BLaER1 treated with 17β-estradiol and CSF1 and Interleukin-3, amounts not matched to agents 10 nM and 100 nM (cell line): ENCODE measurements at regions not wholly inside any gene's neighbourhood (a gene's known extent, or its start where the extent isn't known, plus 50 kb on each side); places are given as distances from the start of the nearest gene placed in this dataset.

Experiments used
- H3K27ac ChIP-seq, 11 experiments: shearing (Covaris generic); formaldehyde crosslinking; 2 replicates each; pipeline ENCODE4 v1.8.1; 2022
- H3K27me3 ChIP-seq, 11 experiments: shearing (Covaris generic); formaldehyde crosslinking; 2 replicates each; pipeline ENCODE4 v1.8.1; 2022
- H3K36me3 ChIP-seq, 11 experiments: shearing (Covaris generic); formaldehyde crosslinking; 2 replicates each; pipeline ENCODE4 v1.8.1; 2022
- H3K4me1 ChIP-seq, 10 experiments: shearing (Covaris generic); formaldehyde crosslinking; 2 replicates each; pipeline ENCODE4 v1.8.1; 2022
- H3K4me2 ChIP-seq, 11 experiments: shearing (Covaris generic); formaldehyde crosslinking; 2 replicates each; pipeline ENCODE4 v1.8.1; 2022
- H3K4me3 ChIP-seq, 10 experiments: shearing (Covaris generic); formaldehyde crosslinking; 2 replicates each; pipeline ENCODE4 v1.8.1; 2022
- H3K9ac ChIP-seq, 11 experiments: shearing (Covaris generic); formaldehyde crosslinking; 2 replicates each; pipeline ENCODE4 v1.8.1; 2022
- H3K9me3 ChIP-seq, 11 experiments: shearing (Covaris generic); formaldehyde crosslinking; replicated peaks in 1 of 11; 2 replicates each; pipeline ENCODE4 v1.8.1; 2022
- H4K20me1 ChIP-seq, 11 experiments: shearing (Covaris generic); formaldehyde crosslinking; 2 replicates each; pipeline ENCODE4 v1.8.1; 2022
- Cebpa-rat ChIP-seq, 11 experiments: shearing (Covaris generic); IDR thresholded peaks; 2 replicates each; pipeline ENCODE4 v1.8.1; 2022

DNA sequence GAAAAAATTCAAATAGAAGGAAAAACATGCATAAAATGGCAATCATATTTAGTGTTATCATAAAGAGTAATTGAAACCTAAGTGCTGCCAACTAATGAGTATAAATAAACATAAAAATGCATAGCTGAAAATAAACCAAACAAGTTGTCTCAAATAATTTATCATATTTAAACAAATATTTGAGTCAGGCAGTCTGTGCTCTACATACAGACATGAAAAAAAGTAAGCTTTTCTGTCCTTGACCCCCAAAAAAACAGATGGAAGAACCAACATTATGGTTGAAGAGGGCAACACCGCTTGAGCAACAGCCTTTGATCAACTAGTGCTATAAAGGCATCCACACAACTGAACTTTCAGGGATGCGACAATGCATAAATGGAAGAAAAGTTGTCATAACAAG is 735.1 kb upstream of the MIR17HG start:
- Histone ChIP-seq H3K4me2 (no peak overlapping the region), H3K36me3 (no peaks in the 10 kb centered on the region), H3K27ac (no peak overlapping the region), H3K9me3 (peaks cover 0 to 28% (median 6%) of the 10 kb centered on the region in 11 experiments; a peak in 6 of 22 replicates), H3K9ac (no peak overlapping the region), H3K27me3 (no peaks in the 10 kb centered on the region), H3K4me3 (no peak overlapping the region), H4K20me1 (no peaks in the 10 kb centered on the region), H3K4me1 (no peaks in the 10 kb centered on the region)
- no peak for TF ChIP-seq Cebpa-rat (IDR thresholded peaks at IDR 0.05)

DNA sequence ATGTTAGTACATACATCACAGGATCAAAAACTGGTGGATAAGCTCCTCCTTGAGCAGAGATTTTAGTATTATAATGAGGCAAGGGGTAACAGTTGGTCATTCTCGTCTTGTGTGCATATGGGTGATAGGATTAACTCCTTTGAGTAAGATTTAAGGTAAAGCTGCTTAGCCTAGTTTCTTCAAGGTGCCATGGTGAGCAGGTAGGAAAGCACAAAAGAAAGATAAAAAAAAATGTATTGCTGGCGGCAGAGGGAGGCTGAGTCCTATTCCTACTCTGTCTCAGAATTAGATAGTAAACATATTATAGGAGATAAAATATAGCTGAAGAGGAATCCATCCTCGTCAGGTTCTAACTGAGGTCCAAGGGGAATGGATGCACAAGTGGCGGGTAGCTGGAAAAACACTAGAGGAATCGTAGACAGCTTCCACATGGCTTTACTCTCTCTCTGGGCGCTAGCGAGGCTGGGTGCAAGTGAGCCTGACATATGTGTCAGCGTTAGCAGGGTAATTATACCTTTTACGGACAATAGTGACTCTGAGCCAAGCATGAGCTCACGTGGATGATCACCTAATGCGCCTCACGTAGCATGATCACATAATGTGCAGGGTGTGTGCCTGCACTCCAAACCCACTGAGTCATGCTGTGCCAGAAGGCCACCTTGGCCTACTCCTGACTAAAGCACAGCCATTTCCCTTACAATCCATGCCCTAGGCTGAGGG is 734.3 kb upstream of the MIR17HG start:
- Histone ChIP-seq H3K36me3 (no peaks in the 10 kb centered on the region), H3K9ac (no peak overlapping the region), H3K9me3 (peaks cover 0 to 36% (median 14%) of the 10 kb centered on the region in 11 experiments; a peak in 15 of 22 replicates), H3K4me2 (no peak overlapping the region), H4K20me1 (no peaks in the 10 kb centered on the region), H3K27ac (no peak overlapping the region), H3K4me3 (no peak overlapping the region), H3K4me1 (no peaks in the 10 kb centered on the region), H3K27me3 (no peaks in the 10 kb centered on the region)
- TF ChIP-seq Cebpa-rat (IDR thresholded peaks at IDR 0.05) = no peak

DNA sequence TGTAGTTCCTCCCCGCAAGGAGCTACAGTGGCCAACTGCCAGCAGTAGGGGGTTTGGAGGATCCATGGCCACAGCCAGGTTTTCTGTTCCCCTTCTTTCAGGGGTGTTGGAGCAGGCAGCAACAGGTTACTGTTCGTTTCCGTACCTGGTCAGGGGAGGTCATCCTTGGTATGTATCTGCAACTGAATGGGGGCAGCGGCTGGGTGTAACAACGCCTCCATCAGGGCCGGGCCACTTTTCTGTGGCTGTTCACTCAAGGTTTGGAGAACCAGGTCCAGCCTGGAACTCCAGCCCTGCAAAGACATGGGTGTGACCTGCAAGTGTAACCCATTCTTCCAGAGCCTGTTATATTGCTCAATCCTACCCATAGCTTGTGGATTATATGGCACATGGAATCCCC is 732.3 kb upstream of the MIR17HG start:
- no peak overlapping the region for H3K9ac ChIP-seq
- no peaks in the 10 kb centered on the region for H3K4me1 ChIP-seq
- H3K4me2 ChIP-seq = no peak overlapping the region
- no peak overlapping the region for H3K4me3 ChIP-seq
- no peak for TF ChIP-seq Cebpa-rat (IDR thresholded peaks at IDR 0.05)
- peaks cover 0 to 39% (median 18%) of the 10 kb centered on the region in 11 experiments; a peak in 15 of 22 replicates for H3K9me3 ChIP-seq
- no peaks in the 10 kb centered on the region for H4K20me1 ChIP-seq
- no peaks in the 10 kb centered on the region for H3K36me3 ChIP-seq
- H3K27ac ChIP-seq = no peak overlapping the region
- no peaks in the 10 kb centered on the region for H3K27me3 ChIP-seq

DNA sequence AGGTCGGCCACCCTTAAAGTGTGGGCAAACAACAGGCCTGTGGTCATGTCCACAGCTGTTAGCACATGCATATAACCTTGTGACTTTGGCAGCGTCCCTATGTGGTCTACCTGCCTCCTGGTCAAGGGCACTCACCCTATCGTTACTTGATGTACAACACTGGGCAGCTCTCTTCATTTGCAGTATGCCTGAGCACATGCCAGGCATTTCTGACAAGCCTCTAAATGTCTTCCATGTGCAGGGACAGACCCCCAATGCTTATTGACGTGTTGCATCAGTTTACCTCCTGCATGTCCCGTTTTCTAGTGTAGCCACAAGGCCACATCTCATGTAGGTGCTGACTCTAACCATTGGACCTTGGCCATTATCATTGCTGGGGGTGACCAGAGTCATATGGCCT is 731.7 kb upstream of the MIR17HG start:
- no peak for TF ChIP-seq Cebpa-rat (IDR thresholded peaks at IDR 0.05)
- Histone ChIP-seq H3K4me2 (no peak overlapping the region), H3K4me1 (no peaks in the 10 kb centered on the region), H3K4me3 (no peak overlapping the region), H3K9me3 (peaks cover 0 to 39% (median 18%) of the 10 kb centered on the region in 11 experiments; a peak in 15 of 22 replicates), H4K20me1 (no peaks in the 10 kb centered on the region), H3K36me3 (no peaks in the 10 kb centered on the region), H3K27ac (no peak overlapping the region), H3K9ac (no peak overlapping the region), H3K27me3 (no peaks in the 10 kb centered on the region)

DNA sequence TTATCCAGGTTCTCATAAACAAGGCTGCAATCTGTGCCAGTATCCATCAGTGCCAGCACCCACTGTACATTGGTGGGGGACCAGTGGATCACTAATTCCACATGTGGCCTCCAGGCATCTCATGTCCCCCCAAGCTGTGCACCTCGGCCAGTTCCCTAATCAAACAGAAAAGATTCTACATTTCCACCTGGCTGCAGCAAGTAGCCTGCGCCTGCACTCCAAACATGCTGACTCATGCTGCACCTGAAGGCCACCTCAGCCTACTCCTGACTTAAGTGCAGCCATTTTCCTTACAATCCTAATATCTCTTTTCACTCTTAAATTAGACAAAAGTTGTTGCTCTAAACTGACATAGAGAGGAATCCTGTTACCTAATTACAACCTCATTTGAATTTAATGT is 729.4 kb upstream of the MIR17HG start:
- H3K4me3 ChIP-seq = no peak overlapping the region
- no peak overlapping the region for H3K4me2 ChIP-seq

DNA sequence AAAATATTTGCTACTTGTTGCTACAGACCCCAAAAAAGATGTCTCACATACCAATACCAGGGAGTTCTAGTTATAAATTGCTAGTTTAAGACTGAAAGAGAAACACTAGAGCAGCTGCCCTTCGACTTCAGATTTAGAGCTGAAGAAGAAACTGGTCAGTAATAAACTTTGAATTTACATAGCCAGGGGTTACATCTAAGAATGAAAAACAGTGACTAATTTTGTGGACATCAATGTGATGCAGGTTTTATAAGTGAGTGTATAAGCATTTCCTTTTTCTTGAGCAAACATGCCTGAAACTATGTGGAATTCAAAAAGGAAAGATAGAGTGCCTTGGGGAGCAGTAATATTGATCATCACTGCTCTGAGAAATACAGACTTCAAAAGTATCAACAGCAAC is 724.9 kb upstream of the MIR17HG start:
- no peaks in the 10 kb centered on the region for H3K27me3 ChIP-seq
- peaks cover 0 to 14% (median 10%) of the 10 kb centered on the region in 11 experiments; a peak in 14 of 22 replicates for H3K9me3 ChIP-seq
- no peaks in the 10 kb centered on the region for H3K4me1 ChIP-seq
- H3K36me3 ChIP-seq = no peaks in the 10 kb centered on the region
- H3K9ac ChIP-seq = no peak overlapping the region
- H3K4me2 ChIP-seq = no peak overlapping the region
- H3K27ac ChIP-seq = no peak overlapping the region
- H4K20me1 ChIP-seq = no peaks in the 10 kb centered on the region
- TF ChIP-seq Cebpa-rat (IDR thresholded peaks at IDR 0.05) = no peak
- no peak overlapping the region for H3K4me3 ChIP-seq

More for the DNA sequence above, 729.4 kb upstream of the MIR17HG start:
- Histone ChIP-seq H4K20me1 (no peaks in the 10 kb centered on the region), H3K27ac (no peak overlapping the region), H3K27me3 (no peaks in the 10 kb centered on the region), H3K4me1 (no peaks in the 10 kb centered on the region), H3K9me3 (peaks cover 0 to 39% (median 18%) of the 10 kb centered on the region in 11 experiments; a peak in 15 of 22 replicates), H3K9ac (no peak overlapping the region), H3K36me3 (no peaks in the 10 kb centered on the region)
- no peak for TF ChIP-seq Cebpa-rat (IDR thresholded peaks at IDR 0.05)

DNA sequence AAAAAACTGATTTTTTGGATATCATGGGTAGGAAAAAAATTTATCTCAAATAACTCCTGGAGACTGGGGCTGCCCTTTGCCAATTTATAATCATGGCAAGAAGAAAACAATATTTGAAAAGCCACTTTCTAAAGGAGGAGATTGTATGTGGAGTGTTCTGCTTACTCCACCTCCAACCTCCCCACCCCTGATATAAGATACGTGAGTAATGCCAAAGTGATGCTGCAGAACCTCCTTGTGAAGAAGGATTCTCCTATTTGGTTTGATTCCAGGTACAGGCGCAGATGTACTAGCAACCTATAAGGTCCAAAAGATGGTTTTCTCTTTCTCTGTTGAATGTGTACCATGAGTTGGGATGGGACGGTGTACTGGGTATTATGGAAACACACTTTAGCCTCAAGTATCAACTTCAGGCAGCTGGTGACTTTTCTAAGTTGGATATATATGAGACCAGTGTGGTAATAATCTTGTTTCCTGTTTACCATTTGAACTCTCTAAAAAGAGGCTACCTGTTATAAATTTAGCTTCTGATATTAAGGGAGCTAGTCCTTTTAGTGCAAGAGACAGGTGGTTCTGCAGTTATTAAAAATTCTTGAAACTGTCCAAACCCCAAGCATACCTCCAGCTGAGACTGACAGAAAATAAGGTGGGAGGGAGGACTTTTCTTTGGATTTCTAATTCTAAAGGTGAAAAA is 724.0 kb upstream of the MIR17HG start:
- Histone ChIP-seq H3K4me3 (no peak overlapping the region), H3K9ac (no peak overlapping the region), H3K9me3 (peaks cover 0 to 5% (median 1%) of the 10 kb centered on the region in 11 experiments; a peak in 3 of 22 replicates), H3K27me3 (no peaks in the 10 kb centered on the region), H4K20me1 (no peaks in the 10 kb centered on the region), H3K36me3 (no peaks in the 10 kb centered on the region), H3K4me1 (no peaks in the 10 kb centered on the region), H3K4me2 (no peak overlapping the region), H3K27ac (no peak overlapping the region)
- no peak for TF ChIP-seq Cebpa-rat (IDR thresholded peaks at IDR 0.05)

DNA sequence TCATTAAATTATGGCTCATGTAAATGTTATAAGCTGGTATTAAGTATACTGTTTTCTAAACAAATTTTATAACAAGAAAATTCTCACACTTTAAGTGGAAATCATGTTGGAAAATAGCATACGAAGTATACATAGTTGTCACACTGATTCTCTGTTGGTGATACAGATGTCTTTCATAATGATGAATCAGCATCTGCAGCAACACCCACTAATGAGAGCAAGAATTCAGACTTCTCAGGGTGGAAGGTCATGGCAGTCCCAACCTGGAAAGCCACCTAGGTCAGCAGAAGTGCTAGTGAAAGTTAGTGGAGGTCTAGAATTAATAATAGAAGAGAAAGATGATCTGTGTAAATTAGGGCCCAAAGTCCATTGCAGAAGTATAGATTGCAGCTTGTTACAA is 719.7 kb upstream of the MIR17HG start:
- no peak overlapping the region for H3K9ac ChIP-seq
- H3K36me3 ChIP-seq = no peaks in the 10 kb centered on the region
- no peak for TF ChIP-seq Cebpa-rat (IDR thresholded peaks at IDR 0.05)
- no peaks in the 10 kb centered on the region for H3K9me3 ChIP-seq
- no peaks in the 10 kb centered on the region for H3K27me3 ChIP-seq
- no peak overlapping the region for H3K27ac ChIP-seq
- no peak overlapping the region for H3K4me2 ChIP-seq
- no peaks in the 10 kb centered on the region for H3K4me1 ChIP-seq
- no peak overlapping the region for H3K4me3 ChIP-seq
- no peaks in the 10 kb centered on the region for H4K20me1 ChIP-seq

DNA sequence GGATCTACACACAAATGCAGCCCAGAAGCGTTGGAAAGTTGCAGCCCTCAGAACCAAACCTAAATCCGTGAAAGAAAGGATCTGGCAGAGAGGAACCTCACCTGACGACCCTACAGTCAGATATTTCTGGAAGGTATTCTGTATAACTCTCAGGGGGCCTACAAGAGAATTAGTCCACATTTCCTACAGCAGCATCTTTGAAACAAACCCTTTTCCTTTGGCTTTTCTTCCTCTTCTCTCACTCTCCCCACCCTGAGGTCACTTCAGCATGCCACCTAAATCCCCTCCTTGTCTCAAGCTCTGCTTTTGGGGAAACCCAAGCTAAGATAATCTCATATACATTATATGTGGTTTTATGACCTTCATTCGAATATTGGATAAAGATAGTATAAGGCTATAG is 719.0 kb upstream of the MIR17HG start:
- H3K4me2 ChIP-seq = no peak overlapping the region
- H3K27me3 ChIP-seq = no peaks in the 10 kb centered on the region
- no peak for TF ChIP-seq Cebpa-rat (IDR thresholded peaks at IDR 0.05)
- H4K20me1 ChIP-seq = no peaks in the 10 kb centered on the region
- no peak overlapping the region for H3K27ac ChIP-seq
- no peak overlapping the region for H3K9ac ChIP-seq
- no peak overlapping the region for H3K4me3 ChIP-seq
- H3K36me3 ChIP-seq = no peaks in the 10 kb centered on the region
- no peaks in the 10 kb centered on the region for H3K4me1 ChIP-seq
- H3K9me3 ChIP-seq = no peaks in the 10 kb centered on the region

DNA sequence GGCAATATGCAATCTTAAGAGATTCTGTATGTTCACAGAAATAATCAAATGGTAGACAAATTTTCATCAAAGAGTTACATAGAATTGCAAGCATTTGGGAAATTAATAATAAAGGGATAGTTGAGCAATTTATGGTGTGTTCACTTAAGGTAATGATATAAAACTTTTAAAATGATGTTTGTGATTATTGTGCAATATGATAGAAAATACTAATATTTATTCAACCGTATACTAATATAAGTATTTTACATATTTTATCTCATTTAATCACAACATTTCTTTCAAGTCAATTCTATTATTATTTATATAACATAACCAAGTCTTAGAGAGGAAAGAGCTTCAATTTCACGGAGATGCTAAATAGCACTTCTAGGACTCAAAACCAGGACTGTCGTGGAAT is 716.8 kb upstream of the MIR17HG start:
- no peaks in the 10 kb centered on the region for H3K4me1 ChIP-seq
- H3K4me2 ChIP-seq = no peak overlapping the region
- H3K9me3 ChIP-seq = no peaks in the 10 kb centered on the region
- H3K36me3 ChIP-seq = no peaks in the 10 kb centered on the region
- no peaks in the 10 kb centered on the region for H3K27me3 ChIP-seq
- no peak overlapping the region for H3K27ac ChIP-seq
- no peaks in the 10 kb centered on the region for H4K20me1 ChIP-seq
- TF ChIP-seq Cebpa-rat (IDR thresholded peaks at IDR 0.05) = no peak
- no peak overlapping the region for H3K4me3 ChIP-seq
- no peak overlapping the region for H3K9ac ChIP-seq
